Neural progenitor cell (in vitro differentiated cells): ENCODE measurements at regions not wholly inside any gene's neighbourhood (a gene's known extent, or its start where the extent isn't known, plus 50 kb on each side); places are given as distances from the start of the nearest gene placed in this dataset.

Experiments
- DNase-seq: peaks from one replicate; pipeline ENCODE4 v3.0.0-alpha.2; 2016; ENCODE audit warnings: low spot score
- H2AFZ ChIP-seq: fragments of 200-600 bp; sonication (generic); replicated peaks from 2 replicates; pipeline ENCODE4 v1.6.1; 2016; ENCODE audit warnings: antibody characterized with exemption
- H3F3A ChIP-seq: fragments of 200-600 bp; sonication (generic); 2 replicates; pipeline ENCODE4 v1.6.1; 2016; ENCODE audit warnings: antibody characterized with exemption, low read depth
- H3K27ac ChIP-seq: fragments of 200-600 bp; sonication (generic); 2 replicates; pipeline ENCODE4 v1.5.1; 2016; ENCODE audit warnings: mild to moderate bottlenecking
- H3K27me3 ChIP-seq: fragments of 200-600 bp; sonication (generic); 2 replicates; pipeline ENCODE4 v1.6.1; 2016; ENCODE audit warnings: mild to moderate bottlenecking, moderate library complexity
- H3K36me3 ChIP-seq: fragments of 200-600 bp; sonication (generic); 2 replicates; pipeline ENCODE4 v1.5.1; 2016
- H3K4me1 ChIP-seq: fragments of 200-600 bp; sonication (generic); 2 replicates; pipeline ENCODE4 v1.6.1; 2016; ENCODE audit warnings: mixed run types
- H3K4me2 ChIP-seq: fragments of 200-600 bp; sonication (generic); 2 replicates; pipeline ENCODE4 v1.6.1; 2016
- H3K4me3 ChIP-seq: fragments of 200-600 bp; sonication (generic); 2 replicates; pipeline ENCODE4 v1.5.1; 2016
- H3K79me2 ChIP-seq: fragments of 200-600 bp; sonication (generic); 2 replicates; pipeline ENCODE4 v1.6.1; 2016; ENCODE audit warnings: low read depth
- H3K9ac ChIP-seq: fragments of 200-600 bp; sonication (generic); 2 replicates; pipeline ENCODE4 v1.6.1; 2016
- H3K9me3 ChIP-seq: fragments of 200-600 bp; sonication (generic); 2 replicates; pipeline ENCODE4 v1.5.1; 2016; ENCODE audit warnings: low read depth
- H4K20me1 ChIP-seq: fragments of 200-600 bp; sonication (generic); 2 replicates; pipeline ENCODE4 v1.6.1; 2016; ENCODE audit warnings: low read depth
- H3K27ac Mint-ChIP-seq: 3 replicates; pipeline ENCODE4 v1.8.0; 2021; ENCODE audit warnings: mixed read lengths
- H3K27me3 Mint-ChIP-seq: 2 replicates; pipeline ENCODE4 v1.8.0; 2022; ENCODE audit warnings: low read depth, mild to moderate bottlenecking, inconsistent platforms, moderate library complexity, mixed read lengths; ENCODE audit not compliant: insufficient read depth
- H3K36me3 Mint-ChIP-seq: 3 replicates; pipeline ENCODE4 v1.8.0; 2021; ENCODE audit warnings: mixed read lengths
- H3K4me1 Mint-ChIP-seq: 3 replicates; pipeline ENCODE4 v1.8.0; 2021; ENCODE audit warnings: mixed read lengths
- H3K4me3 Mint-ChIP-seq: 3 replicates; pipeline ENCODE4 v1.8.0; 2021; ENCODE audit warnings: mild to moderate bottlenecking, moderate library complexity, mixed read lengths
- H3K9me3 Mint-ChIP-seq: 3 replicates; pipeline ENCODE4 v1.8.0; 2020; ENCODE audit warnings: mixed read lengths
- CTCF ChIP-seq: fragments of 200-600 bp; sonication (generic); IDR thresholded peaks from 2 replicates; pipeline ENCODE4 v1.5.1; 2017; ENCODE audit warnings: antibody characterized with exemption, mild to moderate bottlenecking
- EZH2 ChIP-seq: fragments of 200-600 bp; sonication (generic); IDR thresholded peaks from 2 replicates; pipeline ENCODE4 v1.6.1; 2017; ENCODE audit warnings: antibody characterized with exemption, mild to moderate bottlenecking, moderate library complexity
- EZH2phosphoT487 ChIP-seq: fragments of 200-600 bp; sonication (generic); IDR thresholded peaks from 2 replicates; pipeline ENCODE4 v1.6.1; 2017; ENCODE audit warnings: antibody characterized with exemption

GRCh38 chr2:45280794-45281193 lies 271.5 kb upstream of the SIX2 start:
- Mint-ChIP-seq H3K36me3 (no peaks in the 10 kb centered on the region), H3K27me3 (peaks cover 7% of the 10 kb centered on the region), H3K9me3 (no peaks in the 10 kb centered on the region), H3K4me1 (peaks cover under 1% of the 10 kb centered on the region), H3K4me3 (no peak overlapping the region), H3K27ac (no peak overlapping the region)
- Histone ChIP-seq H3K27me3 (no peaks in the 10 kb centered on the region), H3K27ac (no peak overlapping the region), H3K4me2 (no peak overlapping the region), H3K79me2 (no peaks in the 10 kb centered on the region), H3K4me3 (no peak overlapping the region), H3K9ac (no peak overlapping the region), H3K36me3 (no peaks in the 10 kb centered on the region), H2AFZ (no peak overlapping the region), H3K9me3 (no peaks in the 10 kb centered on the region), H3F3A (no peaks in the 10 kb centered on the region), H3K4me1 (peaks cover under 1% of the 10 kb centered on the region), H4K20me1 (no peaks in the 10 kb centered on the region)
- TF ChIP-seq EZH2phosphoT487: no peak
- no peak for TF ChIP-seq CTCF
- no peak for TF ChIP-seq EZH2
- DNase-seq: no peak

- Histone ChIP-seq H2AFZ (no peak overlapping the region), H3K4me3 (no peak overlapping the region), H3K4me1 (peaks cover 14% of the 10 kb centered on the region), H3K79me2 (no peaks in the 10 kb centered on the region), H3K27me3 (no peaks in the 10 kb centered on the region), H3K36me3 (no peaks in the 10 kb centered on the region), H3K9me3 (no peaks in the 10 kb centered on the region), H3K27ac (no peak overlapping the region), H4K20me1 (peaks cover 6% of the 10 kb centered on the region), H3K9ac (no peak overlapping the region), H3K4me2 (no peak overlapping the region), H3F3A (peaks cover 10% of the 10 kb centered on the region)
- H3K27me3 Mint-ChIP-seq: peaks cover 5% of the 10 kb centered on the region
- no peak for DNase-seq
- no peaks in the 10 kb centered on the region for H3K36me3 Mint-ChIP-seq
- no peak overlapping the region for H3K27ac Mint-ChIP-seq
- no peak overlapping the region for H3K4me3 Mint-ChIP-seq
- H3K4me1 Mint-ChIP-seq: peaks cover 15% of the 10 kb centered on the region
- TF ChIP-seq EZH2phosphoT487 (no peak), CTCF (no peak), EZH2 (no peak)
- no peaks in the 10 kb centered on the region for H3K9me3 Mint-ChIP-seq
Measured at GRCh38 chr2:45279356-45279755, 270.1 kb upstream of the SIX2 start.

- Histone ChIP-seq H3K9ac (no peak overlapping the region), H3K36me3 (no peaks in the 10 kb centered on the region), H3K79me2 (no peaks in the 10 kb centered on the region), H3K27ac (no peak overlapping the region), H3F3A (peaks cover 18% of the 10 kb centered on the region), H3K9me3 (no peaks in the 10 kb centered on the region), H4K20me1 (peaks cover 6% of the 10 kb centered on the region), H3K4me3 (no peak overlapping the region), H3K4me1 (peaks cover 22% of the 10 kb centered on the region), H2AFZ (no peak overlapping the region), H3K27me3 (no peaks in the 10 kb centered on the region), H3K4me2 (no peak overlapping the region)
- no peak overlapping the region for H3K4me3 Mint-ChIP-seq
- peaks cover 22% of the 10 kb centered on the region for H3K4me1 Mint-ChIP-seq
- no peak overlapping the region for H3K27ac Mint-ChIP-seq
- DNase-seq: no peak
- peaks cover 4% of the 10 kb centered on the region for H3K27me3 Mint-ChIP-seq
- H3K9me3 Mint-ChIP-seq: no peaks in the 10 kb centered on the region
- H3K36me3 Mint-ChIP-seq: no peaks in the 10 kb centered on the region
- no peak for TF ChIP-seq EZH2
- TF ChIP-seq CTCF: no peak
- no peak for TF ChIP-seq EZH2phosphoT487
Measured at GRCh38 chr2:45278365-45279078, 269.3 kb upstream of the SIX2 start.
